Panc1 (cell line): ENCODE measurements at regions not wholly inside any gene's neighbourhood (a gene's known extent, or its start where the extent isn't known, plus 50 kb on each side); places are given as distances from the start of the nearest gene placed in this dataset.

Source experiments
- ATAC-seq: fragments of 200-7000 bp; cut with Tn5 transposase; 2 replicates; pipeline ENCODE4 v1.9.1; 2020; ENCODE audit warnings: mild to moderate bottlenecking, moderate library complexity
- BruUV-seq: library from RNA; stranded (reverse); fragments of 400-500 nt; replicated peaks from 2 replicates; lab custom pipeline; 2021; lab: Mats Ljungman, UMichigan
- CTCF ChIA-PET: fragments of 300-600 bp; sonication (Branson Sonifier 250); formaldehyde crosslinking; loops from one replicate; lab custom pipeline; 2022; ENCODE audit warnings: antibody characterized with exemption; lab: Charles Lee
- POLR2A ChIA-PET: fragments of 300-600 bp; sonication (Branson Sonifier 250); formaldehyde crosslinking; loops from one replicate; lab custom pipeline; 2022; ENCODE audit warnings: antibody characterized with exemption; lab: Charles Lee
- DNase-seq: peaks from one replicate; pipeline ENCODE4 v3.0.0-alpha.2; 2010; ENCODE audit warnings: low read depth, low spot score
- H3K27ac ChIP-seq: 2 replicates; pipeline ENCODE4 v1.5.1; 2011; ENCODE audit warnings: mild to moderate bottlenecking, low read length, inconsistent platforms
- H3K27me3 ChIP-seq: fragments of 200-500 bp; sonication (Bioruptor generic); 2 replicates; pipeline ENCODE4 v1.6.0; 2014; ENCODE audit warnings: low read length, inconsistent platforms; ENCODE audit not compliant: control insufficient read depth, insufficient read depth
- H3K36me3 ChIP-seq: fragments of 200-500 bp; sonication (Bioruptor generic); 2 replicates; pipeline ENCODE4 v1.5.1; 2014; ENCODE audit warnings: inconsistent platforms, mild to moderate bottlenecking, low read length, moderate library complexity; ENCODE audit not compliant: control insufficient read depth, insufficient read depth
- H3K4me1 ChIP-seq: 2 replicates; pipeline ENCODE4 v1.5.1; 2011; ENCODE audit warnings: inconsistent platforms, mild to moderate bottlenecking, low read length, moderate library complexity; ENCODE audit not compliant: control insufficient read depth, insufficient read depth
- H3K4me3 ChIP-seq, 2 experiments: 2 replicates each; pipeline ENCODE4 v1.5.1; 2011 to 2012; ENCODE audit warnings: low read depth in 2 of 2, low read length in 2 of 2, mild to moderate bottlenecking in 2 of 2, inconsistent platforms in 1 of 2, moderate library complexity in 1 of 2
- H3K9me3 ChIP-seq: fragments of 200-500 bp; sonication (Bioruptor generic); 2 replicates; pipeline ENCODE4 v1.5.1; 2014; ENCODE audit warnings: low read depth, mild to moderate bottlenecking, inconsistent platforms, low read length, moderate library complexity; ENCODE audit not compliant: control insufficient read depth, insufficient read depth
- POLR2AphosphoS5 ChIP-seq: IDR thresholded peaks from 2 replicates; pipeline ENCODE4 v1.6.1; 2012; ENCODE audit warnings: mild to moderate bottlenecking, low read depth, low read length, moderate library complexity
- SIN3A ChIP-seq: IDR thresholded peaks from 2 replicates; pipeline ENCODE4 v1.6.1; 2012; ENCODE audit warnings: low read depth, mild to moderate bottlenecking, low read length, moderate library complexity, borderline replicate concordance; ENCODE audit not compliant: insufficient read depth
- TCF7L2 ChIP-seq: IDR thresholded peaks from 2 replicates; pipeline ENCODE4 v1.6.1; 2011; ENCODE audit warnings: mild to moderate bottlenecking, low read depth, low read length, inconsistent platforms
- in situ Hi-C: cut with HindIII; loops from 2 replicates; pipeline ENCODE4 v1.10.0; 2016; ENCODE audit warnings: low sequenced_read_pairs, low pct_unique_long_range_greater_than_20kb
- intact Hi-C: fragments of 100-400 bp; cut with micrococcal nuclease; formaldehyde crosslinking; loops from one replicate; pipeline ENCODE4 v1.10.0; 2022; ENCODE audit not compliant: unreplicated experiment
- TF ChIP-seq, protein P1 (sequence below), 2 experiments: IDR thresholded peaks; 2 replicates each; pipeline ENCODE4 v1.6.1; 2011 to 2012; ENCODE audit warnings: low read depth in 2 of 2, control low read depth in 1 of 2, low read length in 1 of 2, mild to moderate bottlenecking in 1 of 2, moderate library complexity in 1 of 2; ENCODE audit not compliant: insufficient read depth in 1 of 2
- TF ChIP-seq, protein P2 (sequence below): fragments of 450-650 bp; IDR thresholded peaks from 2 replicates; pipeline ENCODE4 v1.5.1; 2017; ENCODE audit warnings: mild to moderate bottlenecking

DNA sequence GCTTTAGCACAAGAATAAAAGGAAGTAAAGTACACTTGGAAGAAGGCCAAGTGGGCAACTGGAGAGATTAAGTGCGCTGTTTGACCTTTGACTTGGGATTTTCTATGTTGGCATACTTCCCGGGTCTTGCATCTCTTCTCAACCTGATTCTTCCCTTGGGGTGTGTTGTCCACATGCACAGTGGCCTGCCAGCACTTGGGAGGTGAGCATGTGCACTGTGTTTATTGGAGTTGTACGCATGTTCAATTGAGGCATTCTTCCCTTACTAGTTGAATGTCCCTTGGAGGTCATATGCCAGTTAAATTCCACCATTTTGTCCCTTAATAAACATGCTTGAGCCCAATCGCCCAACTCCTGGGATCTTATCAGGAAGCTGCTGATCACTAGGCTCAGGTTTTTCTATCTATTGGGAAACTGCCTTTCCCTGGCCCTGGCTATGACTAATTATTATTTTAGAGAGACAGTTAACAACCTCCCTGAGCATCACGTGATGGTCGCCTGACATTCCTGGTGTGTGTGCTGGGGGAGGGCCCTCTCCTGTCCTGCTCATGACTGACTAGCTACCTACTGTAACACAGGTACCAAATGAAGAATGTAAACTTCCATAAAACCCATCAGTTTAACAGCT lies 62.5 kb upstream of the RAPGEF4 start:
- ChIA-PET POLR2A (no interaction called here), CTCF (no interaction called here)
- Histone ChIP-seq H3K36me3 (no peaks in the 10 kb centered on the region), H3K27me3 (no peaks in the 10 kb centered on the region), H3K9me3 (no peaks in the 10 kb centered on the region), H3K4me1 (no peaks in the 10 kb centered on the region; the same call in 1 of the 2 replicates), H3K4me3 (no peak overlapping the region), H3K27ac (no peak overlapping the region)
- no peak for ATAC-seq
- intact Hi-C loops = loop anchor here (5.0 kb wide), 1 partner anchor 66 kb away; no protein-coding TSS in a partner anchor
- in situ Hi-C loops = no loop called here
- no peak for DNase-seq
- TF ChIP-seq TCF7L2 (no peak), SIN3A (no peak)
- TF ChIP-seq, protein P1, sequence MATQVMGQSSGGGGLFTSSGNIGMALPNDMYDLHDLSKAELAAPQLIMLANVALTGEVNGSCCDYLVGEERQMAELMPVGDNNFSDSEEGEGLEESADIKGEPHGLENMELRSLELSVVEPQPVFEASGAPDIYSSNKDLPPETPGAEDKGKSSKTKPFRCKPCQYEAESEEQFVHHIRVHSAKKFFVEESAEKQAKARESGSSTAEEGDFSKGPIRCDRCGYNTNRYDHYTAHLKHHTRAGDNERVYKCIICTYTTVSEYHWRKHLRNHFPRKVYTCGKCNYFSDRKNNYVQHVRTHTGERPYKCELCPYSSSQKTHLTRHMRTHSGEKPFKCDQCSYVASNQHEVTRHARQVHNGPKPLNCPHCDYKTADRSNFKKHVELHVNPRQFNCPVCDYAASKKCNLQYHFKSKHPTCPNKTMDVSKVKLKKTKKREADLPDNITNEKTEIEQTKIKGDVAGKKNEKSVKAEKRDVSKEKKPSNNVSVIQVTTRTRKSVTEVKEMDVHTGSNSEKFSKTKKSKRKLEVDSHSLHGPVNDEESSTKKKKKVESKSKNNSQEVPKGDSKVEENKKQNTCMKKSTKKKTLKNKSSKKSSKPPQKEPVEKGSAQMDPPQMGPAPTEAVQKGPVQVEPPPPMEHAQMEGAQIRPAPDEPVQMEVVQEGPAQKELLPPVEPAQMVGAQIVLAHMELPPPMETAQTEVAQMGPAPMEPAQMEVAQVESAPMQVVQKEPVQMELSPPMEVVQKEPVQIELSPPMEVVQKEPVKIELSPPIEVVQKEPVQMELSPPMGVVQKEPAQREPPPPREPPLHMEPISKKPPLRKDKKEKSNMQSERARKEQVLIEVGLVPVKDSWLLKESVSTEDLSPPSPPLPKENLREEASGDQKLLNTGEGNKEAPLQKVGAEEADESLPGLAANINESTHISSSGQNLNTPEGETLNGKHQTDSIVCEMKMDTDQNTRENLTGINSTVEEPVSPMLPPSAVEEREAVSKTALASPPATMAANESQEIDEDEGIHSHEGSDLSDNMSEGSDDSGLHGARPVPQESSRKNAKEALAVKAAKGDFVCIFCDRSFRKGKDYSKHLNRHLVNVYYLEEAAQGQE (IDR thresholded peaks at IDR 0.05; ENCODE audit: insufficient read depth in 1 of 2, low read depth in 2 of 2, low read length in 1 of 2) = no peak
- TF ChIP-seq, protein P2, sequence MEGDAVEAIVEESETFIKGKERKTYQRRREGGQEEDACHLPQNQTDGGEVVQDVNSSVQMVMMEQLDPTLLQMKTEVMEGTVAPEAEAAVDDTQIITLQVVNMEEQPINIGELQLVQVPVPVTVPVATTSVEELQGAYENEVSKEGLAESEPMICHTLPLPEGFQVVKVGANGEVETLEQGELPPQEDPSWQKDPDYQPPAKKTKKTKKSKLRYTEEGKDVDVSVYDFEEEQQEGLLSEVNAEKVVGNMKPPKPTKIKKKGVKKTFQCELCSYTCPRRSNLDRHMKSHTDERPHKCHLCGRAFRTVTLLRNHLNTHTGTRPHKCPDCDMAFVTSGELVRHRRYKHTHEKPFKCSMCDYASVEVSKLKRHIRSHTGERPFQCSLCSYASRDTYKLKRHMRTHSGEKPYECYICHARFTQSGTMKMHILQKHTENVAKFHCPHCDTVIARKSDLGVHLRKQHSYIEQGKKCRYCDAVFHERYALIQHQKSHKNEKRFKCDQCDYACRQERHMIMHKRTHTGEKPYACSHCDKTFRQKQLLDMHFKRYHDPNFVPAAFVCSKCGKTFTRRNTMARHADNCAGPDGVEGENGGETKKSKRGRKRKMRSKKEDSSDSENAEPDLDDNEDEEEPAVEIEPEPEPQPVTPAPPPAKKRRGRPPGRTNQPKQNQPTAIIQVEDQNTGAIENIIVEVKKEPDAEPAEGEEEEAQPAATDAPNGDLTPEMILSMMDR = no peak
- BruUV-seq = no TSS peak

DNA sequence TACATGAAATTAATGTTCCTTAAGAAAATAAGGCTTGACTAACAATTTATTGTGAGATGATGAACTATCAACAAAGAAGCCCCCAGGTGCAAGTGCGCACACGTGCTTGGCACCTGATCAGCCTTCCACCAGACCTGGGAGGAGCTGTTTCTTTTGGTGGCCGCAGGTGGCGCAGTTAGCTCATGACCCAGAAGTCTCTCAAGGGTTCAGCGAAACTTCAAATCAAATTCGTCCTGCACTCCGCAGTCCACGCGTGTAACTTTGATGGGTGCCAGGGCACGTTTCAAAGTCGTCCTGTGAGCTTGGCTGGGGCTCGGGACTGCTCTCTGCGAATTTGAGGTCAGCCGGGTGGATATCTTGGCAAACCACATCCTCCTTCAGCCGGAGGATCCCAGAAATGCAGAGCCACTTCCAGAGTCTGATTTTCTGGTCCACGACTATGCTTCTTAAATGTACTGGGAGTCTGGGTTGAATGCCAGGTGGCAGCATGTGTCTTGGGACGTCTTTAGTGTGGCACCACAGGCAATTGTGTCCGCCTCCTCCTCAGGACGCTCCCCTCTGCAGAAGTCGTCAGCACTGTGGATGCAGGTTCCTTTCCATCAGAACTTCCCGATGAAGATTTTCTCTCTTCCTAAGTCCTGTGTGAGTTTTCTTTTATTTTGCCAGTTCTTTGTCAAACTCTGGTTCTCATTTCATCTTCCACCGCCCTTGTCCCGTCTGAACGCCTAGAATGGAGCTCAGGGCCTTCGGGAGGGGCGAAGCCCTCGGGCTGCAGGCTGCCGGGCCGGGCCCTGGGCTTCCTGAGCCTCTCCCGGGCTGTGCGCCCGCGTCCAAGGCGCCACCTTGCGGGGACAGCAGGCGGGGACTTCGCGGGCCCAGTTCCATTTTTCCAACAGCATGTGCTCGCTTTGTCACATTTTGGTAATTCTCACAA lies 61.3 kb upstream of the RAPGEF4 start:
- H3K27me3 ChIP-seq = no peaks in the 10 kb centered on the region
- TF ChIP-seq POLR2AphosphoS5 = no peak
- TF ChIP-seq, protein P2 = peak; percentile 80
- peak overlapping the region in 1 of 2 experiments; percentile 0; a peak in 1 of 4 replicates for H3K4me3 ChIP-seq
- BruUV-seq = no TSS peak
- in situ Hi-C loops (no loop called here), intact Hi-C loops (loop anchor here (5.0 kb wide), 1 partner anchor 67 kb away; no protein-coding TSS in a partner anchor)
- no peak for DNase-seq
- H3K4me1 ChIP-seq = no peaks in the 10 kb centered on the region; the same call in 1 of the 2 replicates
- ChIA-PET CTCF (no interaction called here), POLR2A (interaction anchor here (0.5 to 0.6 kb wide), 2 partner anchors 134 to 783 kb away, joined by 5 to 6 read pairs; no protein-coding TSS in a partner anchor)
- peak; percentile 95 for ATAC-seq
- no peaks in the 10 kb centered on the region for H3K36me3 ChIP-seq
- no peak overlapping the region for H3K27ac ChIP-seq
- H3K9me3 ChIP-seq = no peaks in the 10 kb centered on the region
